DOHH2 (cell line): ENCODE measurements at regions not wholly inside any gene's neighbourhood (a gene's known extent, or its start where the extent isn't known, plus 50 kb on each side); places are given as distances from the start of the nearest gene placed in this dataset.

Experiments used
- EZH2phosphoT487 ChIP-seq: fragments of 200-600 bp; sonication (generic); IDR thresholded peaks from 2 replicates; pipeline ENCODE4 v1.6.1; 2017; ENCODE audit warnings: borderline replicate concordance, mild to moderate bottlenecking, antibody characterized with exemption, low read length, moderate library complexity, mixed read lengths
- TF ChIP-seq, protein P1 (sequence below): fragments of 200-600 bp; sonication (generic); IDR thresholded peaks from one replicate; pipeline ENCODE4 v1.5.1; 2014; ENCODE audit warnings: antibody characterized with exemption, mild to moderate bottlenecking, low read depth, low read length; ENCODE audit not compliant: poor library complexity, severe bottlenecking

DNA sequence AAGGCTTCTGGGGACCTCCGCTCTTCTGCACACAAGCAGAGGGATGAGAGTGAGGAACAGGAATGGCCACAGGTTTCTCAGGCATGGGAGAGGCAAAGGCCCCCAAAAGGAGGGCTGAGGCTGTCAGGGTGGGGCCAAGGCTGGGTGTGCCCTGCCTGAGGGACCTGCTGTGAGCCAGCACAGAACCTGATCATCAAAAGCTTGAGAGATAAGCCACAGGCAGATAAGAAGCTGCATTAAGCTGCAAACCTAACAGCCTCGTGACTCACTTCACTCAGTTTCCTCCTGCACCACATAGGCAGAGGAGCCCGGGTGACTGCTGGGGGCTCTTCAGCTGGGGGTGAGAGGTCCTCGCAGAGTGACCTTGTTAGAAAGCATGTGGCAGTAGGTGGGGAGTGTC, 64.5 kb upstream of the LAPTM4A start:
- TF ChIP-seq EZH2phosphoT487: no peak
- TF ChIP-seq, protein P1, sequence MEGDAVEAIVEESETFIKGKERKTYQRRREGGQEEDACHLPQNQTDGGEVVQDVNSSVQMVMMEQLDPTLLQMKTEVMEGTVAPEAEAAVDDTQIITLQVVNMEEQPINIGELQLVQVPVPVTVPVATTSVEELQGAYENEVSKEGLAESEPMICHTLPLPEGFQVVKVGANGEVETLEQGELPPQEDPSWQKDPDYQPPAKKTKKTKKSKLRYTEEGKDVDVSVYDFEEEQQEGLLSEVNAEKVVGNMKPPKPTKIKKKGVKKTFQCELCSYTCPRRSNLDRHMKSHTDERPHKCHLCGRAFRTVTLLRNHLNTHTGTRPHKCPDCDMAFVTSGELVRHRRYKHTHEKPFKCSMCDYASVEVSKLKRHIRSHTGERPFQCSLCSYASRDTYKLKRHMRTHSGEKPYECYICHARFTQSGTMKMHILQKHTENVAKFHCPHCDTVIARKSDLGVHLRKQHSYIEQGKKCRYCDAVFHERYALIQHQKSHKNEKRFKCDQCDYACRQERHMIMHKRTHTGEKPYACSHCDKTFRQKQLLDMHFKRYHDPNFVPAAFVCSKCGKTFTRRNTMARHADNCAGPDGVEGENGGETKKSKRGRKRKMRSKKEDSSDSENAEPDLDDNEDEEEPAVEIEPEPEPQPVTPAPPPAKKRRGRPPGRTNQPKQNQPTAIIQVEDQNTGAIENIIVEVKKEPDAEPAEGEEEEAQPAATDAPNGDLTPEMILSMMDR: no peak
